HEK293T (cell line): ENCODE measurements at regions not wholly inside any gene's neighbourhood (a gene's known extent, or its start where the extent isn't known, plus 50 kb on each side); places are given as distances from the start of the nearest gene placed in this dataset.

Experiments
- CTCF ChIA-PET: fragments of 350-600 bp; formaldehyde crosslinking; extraction: SDS; loops from one replicate; lab custom pipeline; 2021; ENCODE audit warnings: antibody characterized with exemption, inconsistent platforms; lab: Yijun Ruan, JAX
- POLR2A ChIA-PET: fragments of 350-600 bp; formaldehyde crosslinking; extraction: SDS; loops from one replicate; lab custom pipeline; 2020; ENCODE audit warnings: antibody characterized with exemption, inconsistent platforms; lab: Yijun Ruan, JAX
- DNase-seq: peaks from one replicate; pipeline ENCODE4 v3.0.0; 2012; ENCODE audit warnings: mixed read lengths; ENCODE audit errors: extremely low spot score
- ARNT ChIP-seq: fragments of 450-650 bp; IDR thresholded peaks from 2 replicates; pipeline ENCODE4 v1.6.1; 2017; ENCODE audit warnings: mild to moderate bottlenecking
- BHLHE40 ChIP-seq: fragments of 450-650 bp; IDR thresholded peaks from 2 replicates; pipeline ENCODE4 v1.6.1; 2016; ENCODE audit warnings: mild to moderate bottlenecking, moderate library complexity, borderline replicate concordance
- CTBP1 ChIP-seq: fragments of 450-650 bp; IDR thresholded peaks from 2 replicates; pipeline ENCODE4 v1.6.1; 2016; ENCODE audit warnings: borderline replicate concordance
- ELF4 ChIP-seq: fragments of 450-650 bp; IDR thresholded peaks from 2 replicates; pipeline ENCODE4 v1.6.1; 2017; ENCODE audit warnings: antibody characterized with exemption
- FOXA1 ChIP-seq: fragments of 450-650 bp; IDR thresholded peaks from 2 replicates; pipeline ENCODE4 v1.6.1; 2016; ENCODE audit warnings: mild to moderate bottlenecking
- FOXK2 ChIP-seq: fragments of 450-650 bp; IDR thresholded peaks from 2 replicates; pipeline ENCODE4 v1.6.1; 2016; ENCODE audit warnings: mild to moderate bottlenecking
- FOXM1 ChIP-seq: fragments of 450-650 bp; IDR thresholded peaks from 2 replicates; pipeline ENCODE4 v1.6.1; 2017; ENCODE audit warnings: mild to moderate bottlenecking, borderline replicate concordance
- HDGF ChIP-seq: fragments of 450-650 bp; IDR thresholded peaks from 2 replicates; pipeline ENCODE4 v1.6.1; 2017; ENCODE audit warnings: antibody characterized with exemption, borderline replicate concordance
- L3MBTL2 ChIP-seq: fragments of 450-650 bp; conservative IDR thresholded peaks from 2 replicates; pipeline ENCODE4 v1.6.1; 2016; ENCODE audit warnings: mild to moderate bottlenecking
- LEF1 ChIP-seq: fragments of 450-650 bp; IDR thresholded peaks from 2 replicates; pipeline ENCODE4 v1.6.1; 2017; ENCODE audit warnings: mild to moderate bottlenecking, borderline replicate concordance
- NFRKB ChIP-seq: fragments of 450-650 bp; IDR thresholded peaks from 2 replicates; pipeline ENCODE4 v1.6.1; 2016; ENCODE audit warnings: mild to moderate bottlenecking, moderate library complexity
- SP1 ChIP-seq: fragments of 450-650 bp; IDR thresholded peaks from 2 replicates; pipeline ENCODE4 v1.6.1; 2017
- SUZ12 ChIP-seq: fragments of 450-650 bp; IDR thresholded peaks from 2 replicates; pipeline ENCODE4 v1.6.1; 2016; ENCODE audit warnings: mild to moderate bottlenecking
- TARDBP ChIP-seq: fragments of 450-650 bp; IDR thresholded peaks from 2 replicates; pipeline ENCODE4 v1.6.1; 2016
- ZNF384 ChIP-seq: fragments of 450-650 bp; IDR thresholded peaks from 2 replicates; pipeline ENCODE4 v1.6.1; 2016
- TF ChIP-seq, protein P1 (sequence below): fragments of 450-650 bp; IDR thresholded peaks from 2 replicates; pipeline ENCODE4 v1.6.1; 2016

- ChIA-PET POLR2A (no interaction called here), CTCF (no interaction called here)
- no peak for TF ChIP-seq ARNT
- TF ChIP-seq HDGF: no peak
- no peak for TF ChIP-seq SUZ12
- no peak for TF ChIP-seq FOXM1
- TF ChIP-seq, protein P1, sequence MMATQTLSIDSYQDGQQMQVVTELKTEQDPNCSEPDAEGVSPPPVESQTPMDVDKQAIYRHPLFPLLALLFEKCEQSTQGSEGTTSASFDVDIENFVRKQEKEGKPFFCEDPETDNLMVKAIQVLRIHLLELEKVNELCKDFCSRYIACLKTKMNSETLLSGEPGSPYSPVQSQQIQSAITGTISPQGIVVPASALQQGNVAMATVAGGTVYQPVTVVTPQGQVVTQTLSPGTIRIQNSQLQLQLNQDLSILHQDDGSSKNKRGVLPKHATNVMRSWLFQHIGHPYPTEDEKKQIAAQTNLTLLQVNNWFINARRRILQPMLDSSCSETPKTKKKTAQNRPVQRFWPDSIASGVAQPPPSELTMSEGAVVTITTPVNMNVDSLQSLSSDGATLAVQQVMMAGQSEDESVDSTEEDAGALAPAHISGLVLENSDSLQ: no peak
- no peak for TF ChIP-seq NFRKB
- no peak for TF ChIP-seq L3MBTL2
- no peak for TF ChIP-seq SP1
- no peak for TF ChIP-seq BHLHE40
- TF ChIP-seq LEF1: no peak
- no peak for TF ChIP-seq FOXK2
- TF ChIP-seq FOXA1: no peak
- TF ChIP-seq ZNF384: no peak
- no peak for TF ChIP-seq ELF4
- no peak for TF ChIP-seq TARDBP
- TF ChIP-seq CTBP1: no peak
- no peak for DNase-seq
Measured at GRCh38 chr5:168017313-168017712, 274.1 kb upstream of the WWC1 start.

DNA sequence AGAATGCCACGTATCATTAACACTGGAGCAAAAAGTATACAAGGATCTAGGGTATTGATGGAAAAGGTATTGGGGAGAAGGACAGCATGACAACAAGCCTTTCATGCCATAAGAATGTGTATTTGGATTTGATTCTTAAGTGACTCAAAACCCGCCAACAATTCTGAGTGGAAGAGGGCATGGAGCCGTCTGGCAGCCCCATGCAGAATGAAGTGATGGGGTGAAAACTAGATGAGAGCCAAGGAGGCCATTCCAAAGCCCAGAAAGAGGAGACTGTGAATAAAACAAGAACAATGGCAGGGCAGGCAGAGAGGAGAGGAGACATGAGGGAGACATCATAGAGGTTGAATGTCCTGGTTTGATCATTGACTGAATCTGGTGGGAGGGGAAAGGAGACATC, 272.3 kb upstream of the WWC1 start:
- no peak for DNase-seq
- ChIA-PET POLR2A (no interaction called here), CTCF (no interaction called here)
- TF ChIP-seq FOXK2 (no peak), ARNT (no peak), CTBP1 (no peak), TARDBP (no peak), SP1 (no peak), SUZ12 (no peak), FOXA1 (no peak), LEF1 (no peak), L3MBTL2 (no peak), NFRKB (no peak), BHLHE40 (no peak), HDGF (no peak), FOXM1 (no peak), ELF4 (no peak), ZNF384 (no peak)
- TF ChIP-seq, protein P1: no peak

DNA sequence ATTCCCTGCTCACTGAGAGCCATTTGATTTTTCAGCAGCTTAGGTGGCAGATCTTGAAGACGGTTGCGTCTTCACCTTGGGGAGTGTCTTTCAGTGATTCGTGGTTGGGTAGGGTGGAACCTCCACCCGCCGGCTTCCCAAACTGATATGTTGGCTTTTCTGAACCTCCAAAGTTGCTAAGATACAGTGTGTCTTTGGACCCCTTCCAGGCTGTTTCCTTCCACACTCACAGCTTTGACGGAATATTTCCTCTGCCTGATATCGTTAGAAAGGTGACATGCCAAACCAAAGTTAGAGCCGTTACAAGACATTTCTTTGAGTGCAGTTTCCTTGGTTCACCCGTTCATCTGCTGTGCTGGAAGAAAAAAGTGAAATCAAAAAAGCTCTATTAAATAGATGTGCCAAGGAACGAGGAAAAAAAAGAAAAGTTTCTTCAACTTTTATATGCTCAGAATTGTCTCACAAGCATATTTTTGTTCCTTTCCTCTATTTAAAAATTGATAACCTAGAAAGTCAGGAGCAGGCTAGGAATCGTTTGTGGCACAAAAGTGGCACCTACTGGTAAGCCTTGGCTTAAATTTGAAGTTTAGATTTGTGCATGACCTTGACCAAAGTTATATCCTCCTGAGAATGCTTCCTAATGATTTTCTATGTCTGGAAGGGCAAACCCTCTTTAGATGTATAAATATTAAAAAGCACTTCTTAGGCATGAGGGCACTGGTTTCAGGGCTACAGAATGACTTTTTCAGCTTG, 270.7 kb upstream of the WWC1 start:
- CTCF ChIA-PET: no interaction called here
- POLR2A ChIA-PET: no interaction called here
- no peak for DNase-seq
- TF ChIP-seq HDGF: no peak
- TF ChIP-seq ZNF384: no peak

DNA sequence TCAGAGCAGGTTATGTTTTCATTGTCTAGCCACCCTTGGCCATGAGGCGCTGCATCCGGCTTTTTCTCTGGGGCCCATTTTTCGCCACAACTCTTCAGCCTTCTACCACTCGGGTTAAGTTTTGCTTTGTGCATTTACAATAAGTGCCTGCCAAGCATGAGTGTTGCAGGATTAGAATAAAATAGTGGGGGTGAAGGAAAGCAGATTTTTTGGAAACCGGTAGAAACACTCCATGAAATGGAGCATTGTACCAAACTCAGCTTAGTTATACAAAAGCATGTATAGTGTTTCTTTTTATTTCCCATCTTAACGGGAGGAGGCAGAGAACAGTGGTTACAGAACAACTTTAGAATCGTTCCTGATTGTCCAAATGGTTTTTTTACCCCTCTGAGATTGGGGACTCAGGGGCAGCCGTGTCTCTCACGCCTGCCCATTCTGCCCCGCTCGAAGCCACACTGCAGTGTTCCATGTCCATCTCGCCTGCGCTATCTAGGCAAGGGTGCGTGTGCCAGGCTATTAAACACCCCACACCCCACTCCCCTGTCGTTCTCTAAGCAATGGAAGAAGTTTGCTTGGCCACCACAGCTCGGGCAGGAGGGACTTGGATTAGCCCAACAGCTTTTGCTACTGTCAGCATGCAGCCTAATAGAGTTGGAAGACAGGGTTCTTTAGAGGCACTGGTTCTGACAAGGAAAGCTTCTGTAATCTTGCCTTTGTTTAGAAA, 268.8 kb upstream of the WWC1 start:
- TF ChIP-seq ZNF384 (no peak), L3MBTL2 (no peak), LEF1 (no peak), BHLHE40 (no peak), SP1 (no peak), SUZ12 (no peak), NFRKB (no peak), FOXK2 (no peak), CTBP1 (no peak), TARDBP (no peak), FOXM1 (no peak), ARNT (no peak), HDGF (no peak), ELF4 (no peak), FOXA1 (no peak)
- TF ChIP-seq, protein P1: no peak
- CTCF ChIA-PET: no interaction called here
- POLR2A ChIA-PET: no interaction called here
- no peak for DNase-seq

GRCh38 chr5:168023191-168023590, 268.3 kb upstream of the WWC1 start:
- no peak for DNase-seq

More at GRCh38 chr5:168023191-168023590, 268.3 kb upstream of the WWC1 start:
- POLR2A ChIA-PET: no interaction called here
- CTCF ChIA-PET: no interaction called here
- TF ChIP-seq SUZ12 (no peak), FOXA1 (no peak), LEF1 (no peak), HDGF (no peak), TARDBP (no peak), FOXK2 (no peak), BHLHE40 (no peak), ZNF384 (no peak), ELF4 (no peak), ARNT (no peak), NFRKB (no peak)
- TF ChIP-seq, protein P1: no peak
